ENCODE measurements at regions not wholly inside any gene's neighbourhood (a gene's known extent, or its start where the extent isn't known, plus 50 kb on each side); places are given as distances from the start of the nearest gene placed in this dataset.
A peak's percentile ranks its signal among the peaks of the same experiment; 100 is the strongest.

- no peak overlapping the region for H3K4me2 ChIP-seq (ENCODE audit: control insufficient read depth, extremely low read depth, insufficient read depth, low read depth, low read length)
- H2AFZ ChIP-seq (ENCODE audit: control insufficient read depth, low read length) = no peak overlapping the region
- H3K4me1 ChIP-seq (ENCODE audit: control insufficient read depth, extremely low read depth, insufficient read depth, low read length) = no peaks in the 10 kb centered on the region
- dilution Hi-C loops (cut with MboI; ENCODE audit: extremely low pct_ligation_motif_present, low sequenced_read_pairs) = no loop called here
- H3K36me3 ChIP-seq (ENCODE audit: control insufficient read depth in 2 of 2, extremely low read depth in 1 of 2, insufficient read depth in 2 of 2, low read length in 2 of 2) = no peaks in the 10 kb centered on the region
- H3K9me1 ChIP-seq (ENCODE audit: control insufficient read depth, extremely low read depth, insufficient read depth, low read length) = no peaks in the 10 kb centered on the region
- H3K27ac ChIP-seq (ENCODE audit: control insufficient read depth, insufficient read depth, low read length) = no peak overlapping the region
- no peaks in the 10 kb centered on the region for H3K27me3 ChIP-seq (ENCODE audit: control insufficient read depth, extremely low read depth, insufficient read depth, low read length)
- H3K9me3 ChIP-seq (ENCODE audit: control insufficient read depth, low read depth, low read length) = no peaks in the 10 kb centered on the region
- no peak overlapping the region for H3K4me3 ChIP-seq (ENCODE audit: control insufficient read depth in 2 of 3, extremely low read depth in 1 of 3, insufficient read depth in 2 of 3, low read depth in 1 of 3, low read length in 3 of 3)
- H3K79me2 ChIP-seq (ENCODE audit: control insufficient read depth, insufficient read depth, low read length) = no peaks in the 10 kb centered on the region
- no peak for FAIRE-seq
- no peak for DNase-seq (ENCODE audit: low read depth, low spot score)
- no peak overlapping the region for H3K9ac ChIP-seq (ENCODE audit: control insufficient read depth, extremely low read depth, insufficient read depth, low read length)
- TF ChIP-seq EZH2 (IDR thresholded peaks at IDR 0.05; ENCODE audit: low read length) = no peak
- no peak for TF ChIP-seq CTCF (optimal IDR thresholded peaks at IDR 0.05 in 1 of 3, IDR thresholded peaks at IDR 0.05 in 1 of 3, conservative IDR thresholded peaks at IDR 0.05 in 1 of 3; ENCODE audit: extremely low read depth in 1 of 3, insufficient read depth in 2 of 3, low read length in 3 of 3)
- no peaks in the 10 kb centered on the region for H4K20me1 ChIP-seq (ENCODE audit: control insufficient read depth, extremely low read depth, insufficient read depth, low read length)
Observed at GRCh38 chr16:35906440-35906839, 2447.0 kb downstream of the TP53TG3F start.

GRCh38 chr16:35908152-35908551 lies 2448.7 kb downstream of the TP53TG3F start:
- no peak overlapping the region for H2AFZ ChIP-seq (ENCODE audit: control insufficient read depth, low read length)

GRCh38 chr16:35908942-35909341 lies 2449.5 kb downstream of the TP53TG3F start:
- no peak overlapping the region for H3K27ac ChIP-seq (ENCODE audit: control insufficient read depth, insufficient read depth, low read length)
- H3K79me2 ChIP-seq (ENCODE audit: control insufficient read depth, insufficient read depth, low read length) = no peaks in the 10 kb centered on the region
- FAIRE-seq = no peak
- H3K4me1 ChIP-seq (ENCODE audit: control insufficient read depth, extremely low read depth, insufficient read depth, low read length) = no peaks in the 10 kb centered on the region
- H2AFZ ChIP-seq (ENCODE audit: control insufficient read depth, low read length) = no peak overlapping the region
- dilution Hi-C loops (cut with MboI; ENCODE audit: extremely low pct_ligation_motif_present, low sequenced_read_pairs) = no loop called here
- no peak overlapping the region for H3K9ac ChIP-seq (ENCODE audit: control insufficient read depth, extremely low read depth, insufficient read depth, low read length)
- no peak for DNase-seq (ENCODE audit: low read depth, low spot score)
- no peaks in the 10 kb centered on the region for H3K36me3 ChIP-seq (ENCODE audit: control insufficient read depth in 2 of 2, extremely low read depth in 1 of 2, insufficient read depth in 2 of 2, low read length in 2 of 2)
- H3K4me3 ChIP-seq (ENCODE audit: control insufficient read depth in 2 of 3, extremely low read depth in 1 of 3, insufficient read depth in 2 of 3, low read depth in 1 of 3, low read length in 3 of 3) = no peak overlapping the region
- H4K20me1 ChIP-seq (ENCODE audit: control insufficient read depth, extremely low read depth, insufficient read depth, low read length) = no peaks in the 10 kb centered on the region
- no peak for TF ChIP-seq EZH2 (IDR thresholded peaks at IDR 0.05; ENCODE audit: low read length)
- TF ChIP-seq CTCF (optimal IDR thresholded peaks at IDR 0.05 in 1 of 3, IDR thresholded peaks at IDR 0.05 in 1 of 3, conservative IDR thresholded peaks at IDR 0.05 in 1 of 3; ENCODE audit: extremely low read depth in 1 of 3, insufficient read depth in 2 of 3, low read length in 3 of 3) = peak; percentile 34 to 60 (median 41)
- no peaks in the 10 kb centered on the region for H3K27me3 ChIP-seq (ENCODE audit: control insufficient read depth, extremely low read depth, insufficient read depth, low read length)
- no peaks in the 10 kb centered on the region for H3K9me3 ChIP-seq (ENCODE audit: control insufficient read depth, low read depth, low read length)
- H3K4me2 ChIP-seq (ENCODE audit: control insufficient read depth, extremely low read depth, insufficient read depth, low read depth, low read length) = no peak overlapping the region
- H3K9me1 ChIP-seq (ENCODE audit: control insufficient read depth, extremely low read depth, insufficient read depth, low read length) = no peaks in the 10 kb centered on the region

More at GRCh38 chr16:35908152-35908551, 2448.7 kb downstream of the TP53TG3F start:
- no peaks in the 10 kb centered on the region for H3K79me2 ChIP-seq (ENCODE audit: control insufficient read depth, insufficient read depth, low read length)
- H3K27me3 ChIP-seq (ENCODE audit: control insufficient read depth, extremely low read depth, insufficient read depth, low read length) = no peaks in the 10 kb centered on the region
- H3K4me2 ChIP-seq (ENCODE audit: control insufficient read depth, extremely low read depth, insufficient read depth, low read depth, low read length) = no peak overlapping the region
- no peak overlapping the region for H3K27ac ChIP-seq (ENCODE audit: control insufficient read depth, insufficient read depth, low read length)
- no peaks in the 10 kb centered on the region for H3K36me3 ChIP-seq (ENCODE audit: control insufficient read depth in 2 of 2, extremely low read depth in 1 of 2, insufficient read depth in 2 of 2, low read length in 2 of 2)
- no peaks in the 10 kb centered on the region for H3K4me1 ChIP-seq (ENCODE audit: control insufficient read depth, extremely low read depth, insufficient read depth, low read length)
- no peak for FAIRE-seq
- H3K9me3 ChIP-seq (ENCODE audit: control insufficient read depth, low read depth, low read length) = no peaks in the 10 kb centered on the region
- no peaks in the 10 kb centered on the region for H3K9me1 ChIP-seq (ENCODE audit: control insufficient read depth, extremely low read depth, insufficient read depth, low read length)
- H3K4me3 ChIP-seq (ENCODE audit: control insufficient read depth in 2 of 3, extremely low read depth in 1 of 3, insufficient read depth in 2 of 3, low read depth in 1 of 3, low read length in 3 of 3) = no peak overlapping the region
- DNase-seq (ENCODE audit: low read depth, low spot score) = no peak
- dilution Hi-C loops (cut with MboI; ENCODE audit: extremely low pct_ligation_motif_present, low sequenced_read_pairs) = no loop called here
- H3K9ac ChIP-seq (ENCODE audit: control insufficient read depth, extremely low read depth, insufficient read depth, low read length) = no peak overlapping the region
- H4K20me1 ChIP-seq (ENCODE audit: control insufficient read depth, extremely low read depth, insufficient read depth, low read length) = no peaks in the 10 kb centered on the region
- TF ChIP-seq EZH2 (IDR thresholded peaks at IDR 0.05; ENCODE audit: low read length) = no peak

Data from keratinocyte (primary cell).